MM.1S (cell line): ENCODE measurements at regions not wholly inside any gene's neighbourhood (a gene's known extent, or its start where the extent isn't known, plus 50 kb on each side); places are given as distances from the start of the nearest gene placed in this dataset.

ENCODE experiments used
- DNase-seq: peaks from one replicate; pipeline ENCODE4 v3.0.0-alpha.2; 2015
- H2AFZ ChIP-seq: fragments of 300-600 bp; sonication (generic); 2 replicates; pipeline ENCODE4 v1.6.0; 2016; ENCODE audit warnings: antibody characterized with exemption, low read length
- H3F3A ChIP-seq: fragments of 300-600 bp; sonication (generic); 2 replicates; pipeline ENCODE4 v1.6.1; 2016; ENCODE audit warnings: mild to moderate bottlenecking, antibody characterized with exemption, low read length, moderate library complexity, mixed read lengths; ENCODE audit not compliant: insufficient read depth
- H3K27ac ChIP-seq: fragments of 300-600 bp; sonication (generic); 2 replicates; pipeline ENCODE4 v1.5.1; 2016; ENCODE audit warnings: mild to moderate bottlenecking, low read length
- H3K27me3 ChIP-seq: fragments of 300-600 bp; sonication (generic); replicated peaks from 2 replicates; pipeline ENCODE4 v1.6.0; 2016; ENCODE audit warnings: low read length; ENCODE audit not compliant: insufficient read depth
- H3K36me3 ChIP-seq: fragments of 300-600 bp; sonication (generic); replicated peaks from 2 replicates; pipeline ENCODE4 v1.6.1; 2016; ENCODE audit warnings: mild to moderate bottlenecking, low read length, mixed read lengths; ENCODE audit not compliant: insufficient read depth
- H3K4me1 ChIP-seq: fragments of 300-600 bp; sonication (generic); 2 replicates; pipeline ENCODE4 v1.6.1; 2016; ENCODE audit warnings: low read length, mixed read lengths
- H3K4me2 ChIP-seq: fragments of 300-600 bp; sonication (generic); 2 replicates; pipeline ENCODE4 v1.6.0; 2016; ENCODE audit warnings: low read depth, low read length
- H3K4me3 ChIP-seq: fragments of 300-600 bp; sonication (generic); 2 replicates; pipeline ENCODE4 v1.5.1; 2016; ENCODE audit warnings: low read length, mixed read lengths
- H3K79me2 ChIP-seq: fragments of 300-600 bp; sonication (generic); 2 replicates; pipeline ENCODE4 v1.6.1; 2016; ENCODE audit warnings: mixed run types, low read length, mixed read lengths
- H3K9ac ChIP-seq: fragments of 300-600 bp; sonication (generic); 2 replicates; pipeline ENCODE4 v1.6.1; 2016; ENCODE audit warnings: low read length, mixed read lengths
- H3K9me2 ChIP-seq: fragments of 300-600 bp; sonication (generic); replicated peaks from 2 replicates; pipeline ENCODE4 v1.6.1; 2016; ENCODE audit warnings: mild to moderate bottlenecking, low read length, mixed read lengths; ENCODE audit not compliant: insufficient read depth
- H3K9me3 ChIP-seq: fragments of 300-600 bp; sonication (generic); replicated peaks from 2 replicates; pipeline ENCODE4 v1.6.1; 2016; ENCODE audit warnings: mild to moderate bottlenecking, low read length, mixed read lengths; ENCODE audit not compliant: insufficient read depth
- H4K20me1 ChIP-seq: fragments of 300-600 bp; sonication (generic); 2 replicates; pipeline ENCODE4 v1.6.1; 2016; ENCODE audit warnings: mild to moderate bottlenecking, low read length, moderate library complexity, mixed read lengths; ENCODE audit not compliant: insufficient read depth
- EZH2 ChIP-seq: fragments of 300-600 bp; sonication (generic); optimal IDR thresholded peaks from 2 replicates; pipeline ENCODE3; 2017; ENCODE audit warnings: low read depth, mild to moderate bottlenecking, antibody characterized with exemption, low read length, mixed read lengths
- EZH2phosphoT487 ChIP-seq: fragments of 300-600 bp; sonication (generic); IDR thresholded peaks from 2 replicates; pipeline ENCODE4 v1.6.1; 2018; ENCODE audit warnings: antibody characterized with exemption, low read length
- TF ChIP-seq, protein P1 (sequence below): fragments of 300-600 bp; sonication (generic); IDR thresholded peaks from 2 replicates; pipeline ENCODE4 v1.5.1; 2016; ENCODE audit warnings: antibody characterized with exemption, low read length, mixed read lengths

DNA sequence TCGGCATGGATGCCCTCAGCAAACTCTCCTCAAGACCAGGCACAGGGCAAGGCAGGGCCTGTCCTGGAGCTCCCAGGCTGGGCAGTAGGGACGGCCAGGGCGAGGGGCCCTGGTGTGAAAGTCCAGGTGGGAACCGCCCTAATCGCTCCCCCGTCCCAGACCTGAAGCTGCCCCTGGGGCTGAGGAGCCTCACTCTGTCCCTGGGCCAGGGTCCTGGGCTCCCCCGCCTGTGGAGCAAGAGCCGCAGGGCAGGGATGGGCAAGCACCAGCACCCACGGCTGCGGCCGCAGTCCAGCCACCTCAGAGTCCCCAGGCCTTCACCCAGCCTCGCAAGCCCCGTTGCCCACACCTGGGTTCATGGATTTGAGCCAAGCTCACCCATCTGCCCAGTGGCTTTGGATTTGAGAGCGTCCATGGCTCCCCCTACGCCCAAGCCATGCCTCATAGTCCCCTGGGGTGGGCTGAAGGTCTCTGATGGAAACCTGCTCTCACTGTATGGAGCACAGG lies 102.4 kb upstream of the C14orf180 start:
- H2AFZ ChIP-seq = no peak overlapping the region
- no peaks in the 10 kb centered on the region for H3K4me1 ChIP-seq
- no peaks in the 10 kb centered on the region for H3K9me2 ChIP-seq
- no peak for TF ChIP-seq EZH2
- TF ChIP-seq, protein P1, sequence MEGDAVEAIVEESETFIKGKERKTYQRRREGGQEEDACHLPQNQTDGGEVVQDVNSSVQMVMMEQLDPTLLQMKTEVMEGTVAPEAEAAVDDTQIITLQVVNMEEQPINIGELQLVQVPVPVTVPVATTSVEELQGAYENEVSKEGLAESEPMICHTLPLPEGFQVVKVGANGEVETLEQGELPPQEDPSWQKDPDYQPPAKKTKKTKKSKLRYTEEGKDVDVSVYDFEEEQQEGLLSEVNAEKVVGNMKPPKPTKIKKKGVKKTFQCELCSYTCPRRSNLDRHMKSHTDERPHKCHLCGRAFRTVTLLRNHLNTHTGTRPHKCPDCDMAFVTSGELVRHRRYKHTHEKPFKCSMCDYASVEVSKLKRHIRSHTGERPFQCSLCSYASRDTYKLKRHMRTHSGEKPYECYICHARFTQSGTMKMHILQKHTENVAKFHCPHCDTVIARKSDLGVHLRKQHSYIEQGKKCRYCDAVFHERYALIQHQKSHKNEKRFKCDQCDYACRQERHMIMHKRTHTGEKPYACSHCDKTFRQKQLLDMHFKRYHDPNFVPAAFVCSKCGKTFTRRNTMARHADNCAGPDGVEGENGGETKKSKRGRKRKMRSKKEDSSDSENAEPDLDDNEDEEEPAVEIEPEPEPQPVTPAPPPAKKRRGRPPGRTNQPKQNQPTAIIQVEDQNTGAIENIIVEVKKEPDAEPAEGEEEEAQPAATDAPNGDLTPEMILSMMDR = no peak
- no peak overlapping the region for H3K9ac ChIP-seq
- no peaks in the 10 kb centered on the region for H3K79me2 ChIP-seq
- peaks cover 39% of the 10 kb centered on the region for H3K27me3 ChIP-seq
- no peak overlapping the region for H3K4me3 ChIP-seq
- no peak overlapping the region for H3K4me2 ChIP-seq
- H4K20me1 ChIP-seq = no peaks in the 10 kb centered on the region
- H3K9me3 ChIP-seq = no peaks in the 10 kb centered on the region
- DNase-seq = no peak
- no peaks in the 10 kb centered on the region for H3K36me3 ChIP-seq
- no peak overlapping the region for H3K27ac ChIP-seq
- H3F3A ChIP-seq = no peaks in the 10 kb centered on the region

DNA sequence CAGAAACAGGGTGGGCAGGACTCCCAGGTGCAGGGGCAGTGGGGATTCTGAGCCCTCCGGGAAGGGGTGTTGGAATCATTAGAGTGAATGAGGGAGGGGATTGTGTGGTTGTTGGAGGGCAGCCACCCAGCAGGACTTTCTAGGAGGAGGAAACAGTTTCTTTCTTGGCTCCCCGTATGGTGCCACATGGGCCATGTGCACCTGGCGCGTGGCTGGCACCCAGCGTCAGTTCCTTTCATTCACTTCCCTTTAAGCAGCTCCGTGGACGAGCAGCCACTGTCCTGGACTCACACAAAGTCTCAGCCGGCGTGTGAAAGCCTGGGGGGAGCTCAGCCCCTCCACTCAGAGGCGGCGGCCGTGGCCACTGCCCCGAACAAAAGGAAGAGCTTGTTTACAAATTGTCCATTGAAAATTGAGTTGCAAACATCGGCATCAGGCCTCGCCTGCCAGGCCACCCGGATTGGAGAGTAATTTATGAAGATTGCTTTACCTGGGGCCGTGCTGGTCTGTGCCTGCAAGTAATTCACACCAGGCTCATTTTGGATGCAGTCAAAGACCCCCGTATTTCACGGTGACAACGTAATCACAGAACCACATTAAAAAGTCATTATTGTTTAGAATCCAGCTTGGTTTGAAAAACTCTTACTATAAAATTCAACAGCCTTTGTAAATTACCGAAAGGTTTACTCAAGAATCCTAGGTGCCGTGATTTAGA lies 101.7 kb upstream of the C14orf180 start:
- no peak overlapping the region for H3K27ac ChIP-seq
- H3K79me2 ChIP-seq = no peaks in the 10 kb centered on the region
- no peak overlapping the region for H3K4me3 ChIP-seq
- H3F3A ChIP-seq = no peaks in the 10 kb centered on the region
- H4K20me1 ChIP-seq = no peaks in the 10 kb centered on the region
- DNase-seq = no peak
- no peak overlapping the region for H3K4me2 ChIP-seq
- H3K36me3 ChIP-seq = no peaks in the 10 kb centered on the region
- TF ChIP-seq, protein P1 = no peak
- no peak for TF ChIP-seq EZH2
- no peak for TF ChIP-seq EZH2phosphoT487
- no peaks in the 10 kb centered on the region for H3K9me2 ChIP-seq
- peaks cover 33% of the 10 kb centered on the region for H3K27me3 ChIP-seq
- H3K9me3 ChIP-seq = no peaks in the 10 kb centered on the region
- H3K9ac ChIP-seq = no peak overlapping the region
- H2AFZ ChIP-seq = no peak overlapping the region
- H3K4me1 ChIP-seq = no peaks in the 10 kb centered on the region

DNA sequence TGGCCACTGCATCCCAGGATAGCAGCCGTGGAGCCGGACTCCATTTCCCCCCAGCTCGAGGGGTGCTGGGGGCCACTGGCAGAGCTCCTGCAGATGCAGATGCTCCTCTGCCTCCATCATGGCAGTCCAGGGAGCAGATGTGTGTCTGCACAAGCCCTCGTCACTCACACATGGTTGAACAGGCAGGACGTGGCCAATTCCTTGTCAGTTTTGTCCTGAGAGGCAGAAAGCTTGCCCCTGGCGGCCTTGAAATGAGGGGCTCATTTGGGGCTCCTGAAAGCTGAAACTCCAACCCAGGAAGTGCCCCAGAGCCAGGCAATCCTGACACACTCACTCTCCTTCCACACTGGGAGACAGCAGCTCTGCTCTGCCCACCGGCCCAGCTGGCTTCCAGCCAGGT lies 100.9 kb upstream of the C14orf180 start:
- Histone ChIP-seq H3K27ac (no peak overlapping the region), H3K79me2 (no peaks in the 10 kb centered on the region), H3K4me2 (no peak overlapping the region), H3F3A (no peaks in the 10 kb centered on the region), H3K4me1 (no peaks in the 10 kb centered on the region), H3K4me3 (no peak overlapping the region), H3K9ac (no peak overlapping the region), H3K36me3 (no peaks in the 10 kb centered on the region), H2AFZ (no peak overlapping the region), H3K9me3 (no peaks in the 10 kb centered on the region), H3K27me3 (peaks cover 33% of the 10 kb centered on the region), H3K9me2 (no peaks in the 10 kb centered on the region), H4K20me1 (no peaks in the 10 kb centered on the region)
- no peak for TF ChIP-seq EZH2
- TF ChIP-seq, protein P1 = no peak
- no peak for TF ChIP-seq EZH2phosphoT487
- DNase-seq = no peak
